H1 (cell line): ENCODE measurements at regions not wholly inside any gene's neighbourhood (a gene's known extent, or its start where the extent isn't known, plus 50 kb on each side); places are given as distances from the start of the nearest gene placed in this dataset.

ENCODE experiments used
- CTCF ChIA-PET: fragments of 300-600 bp; sonication (Branson Sonifier 250); formaldehyde crosslinking; loops from one replicate; lab custom pipeline; 2021; ENCODE audit not compliant: partially characterized antibody; lab: Charles Lee
- POLR2A ChIA-PET: fragments of 300-600 bp; sonication (Branson Sonifier 250); formaldehyde crosslinking; loops from one replicate; lab custom pipeline; 2021; ENCODE audit warnings: inconsistent platforms; ENCODE audit not compliant: partially characterized antibody; lab: Charles Lee
- DNase-seq, 2 experiments: peaks; one replicate each; pipeline versions ENCODE4 v3.0.0 to v3.0.0-alpha.2; 2010 to 2022; ENCODE audit warnings: low spot score in 2 of 2, low read depth in 1 of 2, mixed read lengths in 1 of 2
- FAIRE-seq: peaks from 2 replicates; lab custom pipeline; 2011; peaks lifted over from hg19 to GRCh38; lab: Jason Lieb, UNC
- H2AFZ ChIP-seq: 2 replicates; pipeline ENCODE4 v1.8.1; 2012; ENCODE audit warnings: low read length, inconsistent platforms
- H2AK5ac ChIP-seq: 2 replicates; pipeline ENCODE4 v1.6.1; 2013; ENCODE audit warnings: low read depth, low read length
- H2BK120ac ChIP-seq: replicated peaks from 2 replicates; pipeline ENCODE3; 2013; ENCODE audit warnings: low read depth, low read length, inconsistent platforms
- H2BK12ac ChIP-seq: 2 replicates; pipeline ENCODE4 v1.6.1; 2013; ENCODE audit warnings: low read depth, low read length
- H2BK15ac ChIP-seq: 2 replicates; pipeline ENCODE4 v1.6.1; 2013; ENCODE audit warnings: low read length
- H2BK20ac ChIP-seq: 2 replicates; pipeline ENCODE4 v1.6.1; 2013; ENCODE audit warnings: low read length
- H2BK5ac ChIP-seq: 2 replicates; pipeline ENCODE4 v1.6.1; 2013; ENCODE audit warnings: low read depth, low read length
- H3K14ac ChIP-seq: 2 replicates; pipeline ENCODE4 v1.6.1; 2013; ENCODE audit warnings: inconsistent platforms; ENCODE audit not compliant: insufficient read length
- H3K18ac ChIP-seq: 2 replicates; pipeline ENCODE4 v1.6.1; 2013; ENCODE audit warnings: low read length; ENCODE audit errors: extremely low read depth
- H3K23ac ChIP-seq: 2 replicates; pipeline ENCODE4 v1.6.1; 2013; ENCODE audit warnings: inconsistent platforms; ENCODE audit not compliant: insufficient read length
- H3K23me2 ChIP-seq: 2 replicates; pipeline ENCODE4 v1.6.1; 2013; ENCODE audit warnings: low read depth, low read length
- H3K27ac ChIP-seq: 2 replicates; pipeline ENCODE4 v1.6.1; 2011; ENCODE audit warnings: low read depth, low read length, inconsistent platforms
- H3K27me3 ChIP-seq, 4 experiments: replicated peaks in 1 of 4; 1 replicate in 1 of 4; 2 replicates in 3 of 4; pipeline versions ENCODE4 v1.6.1 to v1.8.1; 2011 to 2013; ENCODE audit warnings: low read length in 3 of 4, mild to moderate bottlenecking in 3 of 4, inconsistent platforms in 2 of 4, mixed read lengths in 2 of 4, moderate library complexity in 1 of 4; ENCODE audit not compliant: control insufficient read depth in 3 of 4, insufficient read depth in 3 of 4; ENCODE audit errors: extremely low read depth in 1 of 4
- H3K36me3 ChIP-seq, 4 experiments: 2 replicates each; pipeline versions ENCODE4 v1.6.1 to v1.8.1; 2011 to 2013; ENCODE audit warnings: mild to moderate bottlenecking in 4 of 4, low read length in 3 of 4, moderate library complexity in 2 of 4, control low read depth in 1 of 4, inconsistent platforms in 1 of 4; ENCODE audit not compliant: insufficient read depth in 4 of 4, control insufficient read depth in 2 of 4
- H3K4ac ChIP-seq: replicated peaks from 2 replicates; pipeline ENCODE3; 2013; ENCODE audit warnings: low read length, low read depth, mixed read lengths, inconsistent platforms; ENCODE audit not compliant: insufficient read length
- H3K4me1 ChIP-seq, 4 experiments: replicated peaks in 1 of 4; 1 replicate in 1 of 4; 2 replicates in 3 of 4; pipeline versions ENCODE4 v1.6.1 to v1.8.1; 2011 to 2013; ENCODE audit warnings: low read length in 3 of 4, inconsistent platforms in 2 of 4, mixed read lengths in 1 of 4; ENCODE audit not compliant: insufficient read depth in 4 of 4, control insufficient read depth in 3 of 4
- H3K4me2 ChIP-seq, 2 experiments: 2 replicates each; pipeline versions ENCODE4 v1.6.1 to v1.8.1; 2011 to 2013; ENCODE audit warnings: low read depth in 2 of 2, low read length in 2 of 2, control low read depth in 1 of 2, inconsistent platforms in 1 of 2, mild to moderate bottlenecking in 1 of 2; ENCODE audit not compliant: insufficient read depth in 1 of 2
- H3K4me3 ChIP-seq, 4 experiments: fragments of 200-600, 300-600 bp in 1 of 4; sonication (generic), shearing (Covaris generic), sonication (Bioruptor Twin) in 1 of 4; 2 replicates each; pipeline versions ENCODE4 v1.5.1 to v1.8.1; 2011 to 2016; ENCODE audit warnings: low read length in 4 of 4, low read depth in 3 of 4, control low read depth in 2 of 4, inconsistent platforms in 2 of 4, mild to moderate bottlenecking in 2 of 4, mixed read lengths in 1 of 4, moderate library complexity in 1 of 4; ENCODE audit not compliant: insufficient read depth in 2 of 4; ENCODE audit errors: extremely low read depth in 1 of 4
- H3K56ac ChIP-seq: replicated peaks from 2 replicates; pipeline ENCODE3; 2013; ENCODE audit warnings: low read depth, mild to moderate bottlenecking, mixed read lengths, low read length, inconsistent platforms; ENCODE audit not compliant: insufficient read length
- H3K79me1 ChIP-seq: 2 replicates; pipeline ENCODE4 v1.6.1; 2013; ENCODE audit warnings: low read depth, low read length, control low read depth
- H3K79me2 ChIP-seq, 2 experiments: 2 replicates each; pipeline versions ENCODE4 v1.6.1 to v1.8.1; 2012 to 2013; ENCODE audit warnings: low read length in 2 of 2, mild to moderate bottlenecking in 2 of 2, inconsistent platforms in 1 of 2; ENCODE audit not compliant: insufficient read depth in 2 of 2, control insufficient read depth in 1 of 2
- H3K9ac ChIP-seq, 4 experiments: replicated peaks in 1 of 4; 1 replicate in 1 of 4; 2 replicates in 3 of 4; pipeline versions ENCODE4 v1.6.1 to v1.8.1; 2011 to 2013; ENCODE audit warnings: low read depth in 3 of 4, low read length in 3 of 4, control low read depth in 2 of 4, mild to moderate bottlenecking in 2 of 4, moderate library complexity in 2 of 4, inconsistent platforms in 1 of 4; ENCODE audit errors: extremely low read depth in 1 of 4
- H3K9me3 ChIP-seq, 2 experiments: 2 replicates each; pipeline versions ENCODE4 v1.6.1 to v1.8.1; 2012 to 2013; ENCODE audit warnings: mild to moderate bottlenecking in 2 of 2, moderate library complexity in 2 of 2, control low read depth in 1 of 2, inconsistent platforms in 1 of 2, low read depth in 1 of 2, low read length in 1 of 2, mixed read lengths in 1 of 2; ENCODE audit not compliant: insufficient read depth in 2 of 2
- H4K20me1 ChIP-seq, 2 experiments: replicated peaks in 1 of 2; 2 replicates each; pipeline versions ENCODE3 to v1.8.1; 2011 to 2013; ENCODE audit warnings: inconsistent platforms in 2 of 2, low read length in 2 of 2, mild to moderate bottlenecking in 1 of 2; ENCODE audit not compliant: insufficient read depth in 2 of 2, control insufficient read depth in 1 of 2
- H4K5ac ChIP-seq: 2 replicates; pipeline ENCODE4 v1.6.1; 2013; ENCODE audit warnings: low read length, low read depth, mixed read lengths, inconsistent platforms; ENCODE audit not compliant: insufficient read length
- H4K8ac ChIP-seq: 2 replicates; pipeline ENCODE4 v1.8.0; 2013; ENCODE audit warnings: mild to moderate bottlenecking, moderate library complexity, low read length, inconsistent platforms; ENCODE audit not compliant: insufficient read depth; ENCODE audit errors: extremely low read depth
- H4K91ac ChIP-seq: replicated peaks from 2 replicates; pipeline ENCODE3; 2013; ENCODE audit warnings: low read length, mixed read lengths, inconsistent platforms; ENCODE audit not compliant: insufficient read length
- BRCA1 ChIP-seq: IDR thresholded peaks from 2 replicates; pipeline ENCODE4 v1.6.1; 2012; ENCODE audit warnings: low read depth, low read length, improper control_type of control experiment
- CREB1 ChIP-seq: IDR thresholded peaks from 2 replicates; pipeline ENCODE4 v1.6.1; 2012; ENCODE audit warnings: inconsistent platforms
- GABPA ChIP-seq: IDR thresholded peaks from 2 replicates; pipeline ENCODE4 v1.6.1; 2011; ENCODE audit warnings: mild to moderate bottlenecking, low read length, moderate library complexity, borderline replicate concordance; ENCODE audit not compliant: insufficient read depth
- HDAC2 ChIP-seq, 2 experiments: fragments of 300-600 bp in 1 of 2; sonication (generic) in 1 of 2; IDR thresholded peaks; 2 replicates each; pipeline ENCODE4 v1.6.1; 2011 to 2012; ENCODE audit warnings: low read depth in 2 of 2, low read length in 2 of 2, mild to moderate bottlenecking in 2 of 2, moderate library complexity in 2 of 2, borderline replicate concordance in 1 of 2, inconsistent platforms in 1 of 2
- HDAC6 ChIP-seq: IDR thresholded peaks from one replicate; pipeline ENCODE4 v1.7.1; 2012; ENCODE audit warnings: low read depth, mild to moderate bottlenecking, inconsistent platforms, low read length, moderate library complexity
- JUND ChIP-seq: IDR thresholded peaks from 2 replicates; pipeline ENCODE4 v1.6.1; 2011; ENCODE audit warnings: mild to moderate bottlenecking, improper control_type of control experiment, low read length
- MAX ChIP-seq: IDR thresholded peaks from 2 replicates; pipeline ENCODE4 v1.6.1; 2012; ENCODE audit warnings: inconsistent platforms
- NRF1 ChIP-seq: IDR thresholded peaks from 2 replicates; pipeline ENCODE4 v1.6.1; 2011; ENCODE audit warnings: mild to moderate bottlenecking, low read depth, low read length, improper control_type of control experiment
- POLR2AphosphoS5 ChIP-seq: IDR thresholded peaks from 2 replicates; pipeline ENCODE4 v1.6.1; 2011; ENCODE audit warnings: low read depth, low read length
- RAD21 ChIP-seq, 2 experiments: IDR thresholded peaks in 1 of 2; conservative IDR thresholded peaks in 1 of 2; 2 replicates each; pipeline ENCODE4 v1.6.1; 2011; ENCODE audit warnings: low read depth in 2 of 2, low read length in 2 of 2, improper control_type of control experiment in 1 of 2, inconsistent platforms in 1 of 2, mild to moderate bottlenecking in 1 of 2, moderate library complexity in 1 of 2
- RXRA ChIP-seq: IDR thresholded peaks from 2 replicates; pipeline ENCODE4 v1.6.1; 2011; ENCODE audit warnings: low read depth, mild to moderate bottlenecking, low read length, moderate library complexity; ENCODE audit not compliant: insufficient read depth
- SP4 ChIP-seq: IDR thresholded peaks from 2 replicates; pipeline ENCODE4 v1.6.1; 2012; ENCODE audit warnings: low read length, inconsistent platforms
- TAF1 ChIP-seq: IDR thresholded peaks from 2 replicates; pipeline ENCODE4 v1.6.1; 2011; ENCODE audit warnings: mild to moderate bottlenecking, low read depth, low read length
- TEAD4 ChIP-seq: IDR thresholded peaks from 2 replicates; pipeline ENCODE4 v1.6.1; 2012; ENCODE audit warnings: low read depth, low read length, inconsistent platforms, mixed read lengths
- ZNF274 ChIP-seq: IDR thresholded peaks from 2 replicates; pipeline ENCODE4 v1.7.0; 2012; ENCODE audit warnings: low read length, borderline replicate concordance; ENCODE audit errors: extremely low read depth
- WGBS, 2 experiments: shearing (Covaris generic) in 1 of 2; methylation state at CpG; one replicate each; pipeline versions ENCODE4 v1.1.6 to v1.1.7; 2013 to 2015; ENCODE audit warnings: low lambda C conversion rate in 2 of 2, mixed read lengths in 2 of 2, inconsistent platforms in 1 of 2, low coverage in 1 of 2, missing lambda C conversion rate in 1 of 2; ENCODE audit not compliant: insufficient replicate concordance in 2 of 2, insufficient coverage in 1 of 2, insufficient read length in 1 of 2; ENCODE audit errors: extremely low coverage in 1 of 2, missing lambda C conversion rate in 1 of 2; 5-methylcytosine and 5-hydroxymethylcytosine counted together

GRCh38 chr16:27681681-27682080, 131.7 kb downstream of the KATNIP start:
- no peaks in the 10 kb centered on the region for H3K27me3 ChIP-seq
- H3K27ac ChIP-seq = no peak overlapping the region
- H3K23ac ChIP-seq = no peak overlapping the region
- H3K14ac ChIP-seq = no peak overlapping the region
- H4K5ac ChIP-seq = no peak overlapping the region
- no peaks in the 10 kb centered on the region for H3K79me1 ChIP-seq
- H3K9ac ChIP-seq = no peak overlapping the region
- no peak overlapping the region for H3K4me3 ChIP-seq
- no peak overlapping the region for H2BK5ac ChIP-seq
- H2BK20ac ChIP-seq = no peak overlapping the region
- H2BK15ac ChIP-seq = no peak overlapping the region
- no peaks in the 10 kb centered on the region; a peak in 1 of 7 replicates for H3K4me1 ChIP-seq
- H3K23me2 ChIP-seq = no peaks in the 10 kb centered on the region
- CTCF ChIA-PET = interaction anchor here (1.3 to 2.4 kb wide), 4 partner anchors 9 to 207 kb away, joined by 3 to 12 read pairs (median 6); no protein-coding TSS in a partner anchor
- no peak overlapping the region; the same call in 1 of the 2 replicates for H2BK12ac ChIP-seq
- no peak for FAIRE-seq
- POLR2A ChIA-PET = interaction anchor here (0.7 kb wide), 1 partner anchor 1542 kb away, joined by 3 read pairs; no protein-coding TSS in a partner anchor
- no peak overlapping the region for H4K8ac ChIP-seq
- no peak overlapping the region for H2BK120ac ChIP-seq
- H3K56ac ChIP-seq = no peak overlapping the region
- H2AK5ac ChIP-seq = no peak overlapping the region
- H3K18ac ChIP-seq = no peak overlapping the region
- no peak overlapping the region for H4K91ac ChIP-seq
- no peak for DNase-seq
- no peak overlapping the region for H3K4ac ChIP-seq
- no peak overlapping the region for H3K4me2 ChIP-seq
- 84% methylated on average over 5 of the region's 5 CpGs; no CpG with 5 or more reads in 1 of the 2 experiments for WGBS, 2 experiments
- no peak overlapping the region for H2AFZ ChIP-seq
- H3K79me2 ChIP-seq = no peaks in the 10 kb centered on the region
- H4K20me1 ChIP-seq = no peaks in the 10 kb centered on the region
- TF ChIP-seq HDAC2 (IDR thresholded peaks at IDR 0.05; ENCODE audit: borderline replicate concordance in 1 of 2, low read depth in 2 of 2, low read length in 2 of 2) = no peak
- no peak for TF ChIP-seq BRCA1
- no peak for TF ChIP-seq RXRA
- TF ChIP-seq POLR2AphosphoS5 = no peak
- TF ChIP-seq SP4 = no peak
- no peak for TF ChIP-seq JUND
- no peak for TF ChIP-seq ZNF274
- no peak for TF ChIP-seq MAX
- no peak for TF ChIP-seq HDAC6
- no peak for TF ChIP-seq TEAD4
- TF ChIP-seq GABPA = no peak
- no peak for TF ChIP-seq TAF1
- TF ChIP-seq NRF1 = no peak
- TF ChIP-seq CREB1 = no peak
- no peak for TF ChIP-seq RAD21 (IDR thresholded peaks at IDR 0.05 in 1 of 2, conservative IDR thresholded peaks at IDR 0.05 in 1 of 2; ENCODE audit: low read depth in 2 of 2, low read length in 2 of 2)
- H3K36me3 ChIP-seq = peaks cover 0 to 7% (median 3%) of the 10 kb centered on the region in 4 experiments; a peak in 2 of 8 replicates
- no peaks in the 10 kb centered on the region for H3K9me3 ChIP-seq
